PC-3 (cell line): ENCODE measurements at regions not wholly inside any gene's neighbourhood (a gene's known extent, or its start where the extent isn't known, plus 50 kb on each side); places are given as distances from the start of the nearest gene placed in this dataset.
"Not testable (repeated sequence)": the region's sequence is repeated elsewhere in the genome, so short reads cannot be mapped to it uniquely, and the experiment has no call there.

Experiments used
- ATAC-seq: fragments of 200-7000 bp; cut with Tn5 transposase; 2 replicates; pipeline ENCODE4 v1.9.1; 2020; ENCODE audit warnings: mild to moderate bottlenecking, moderate library complexity
- BruUV-seq: library from RNA; stranded (reverse); fragments of 400-500 nt; replicated peaks from 2 replicates; lab custom pipeline; 2021; lab: Mats Ljungman, UMichigan
- CTCF ChIA-PET: fragments of 300-600 bp; sonication (Branson Sonifier 250); formaldehyde crosslinking; loops from one replicate; lab custom pipeline; 2022; ENCODE audit warnings: antibody characterized with exemption; lab: Charles Lee
- POLR2A ChIA-PET: fragments of 300-600 bp; sonication (Branson Sonifier 250); formaldehyde crosslinking; loops from one replicate; lab custom pipeline; 2022; ENCODE audit warnings: antibody characterized with exemption; ENCODE audit not compliant: unreplicated experiment; lab: Charles Lee
- DNase-seq: peaks from one replicate; pipeline ENCODE4 v3.0.0-alpha.2; 2015
- H2AFZ ChIP-seq: fragments of 300-600 bp; sonication (generic); 2 replicates; pipeline ENCODE4 v1.6.0; 2016; ENCODE audit warnings: antibody characterized with exemption, low read length
- H3F3A ChIP-seq: fragments of 300-600 bp; sonication (generic); one replicate; pipeline ENCODE4 v1.6.0; 2017; ENCODE audit warnings: antibody characterized with exemption, low read length, control low read depth, mild to moderate bottlenecking; ENCODE audit not compliant: unreplicated experiment
- H3K27ac ChIP-seq: fragments of 300-600 bp; sonication (generic); 2 replicates; pipeline ENCODE4 v1.5.1; 2016; ENCODE audit warnings: mild to moderate bottlenecking, low read length
- H3K27me3 ChIP-seq: fragments of 300-600 bp; sonication (generic); 2 replicates; pipeline ENCODE4 v1.6.1; 2016; ENCODE audit warnings: low read length, mixed read lengths
- H3K36me3 ChIP-seq: fragments of 300-600 bp; sonication (generic); 2 replicates; pipeline ENCODE4 v1.6.1; 2016; ENCODE audit warnings: low read depth, mixed run types, low read length, mixed read lengths
- H3K4me1 ChIP-seq: fragments of 300-600 bp; sonication (generic); 2 replicates; pipeline ENCODE4 v1.5.1; 2016; ENCODE audit warnings: low read length; ENCODE audit not compliant: insufficient read depth
- H3K4me2 ChIP-seq: fragments of 300-600 bp; sonication (generic); 2 replicates; pipeline ENCODE4 v1.6.0; 2016; ENCODE audit warnings: low read length
- H3K4me3 ChIP-seq: fragments of 300-600 bp; sonication (generic); 2 replicates; pipeline ENCODE4 v1.5.1; 2016; ENCODE audit warnings: mild to moderate bottlenecking, low read length, mixed read lengths
- H3K79me2 ChIP-seq: fragments of 300-600 bp; sonication (generic); 2 replicates; pipeline ENCODE4 v1.6.1; 2017; ENCODE audit warnings: low read length, mixed read lengths
- H3K9ac ChIP-seq: fragments of 300-600 bp; sonication (generic); 2 replicates; pipeline ENCODE4 v1.6.0; 2016; ENCODE audit warnings: mild to moderate bottlenecking, low read length
- H3K9me2 ChIP-seq: fragments of 300-600 bp; sonication (generic); replicated peaks from 2 replicates; pipeline ENCODE4 v1.6.1; 2016; ENCODE audit warnings: mixed run types, low read length, mixed read lengths
- H3K9me3 ChIP-seq: fragments of 300-600 bp; sonication (generic); 2 replicates; pipeline ENCODE4 v1.6.1; 2016; ENCODE audit warnings: low read length, mixed read lengths
- H4K20me1 ChIP-seq: fragments of 300-600 bp; sonication (generic); 2 replicates; pipeline ENCODE4 v1.6.1; 2016; ENCODE audit warnings: low read length, mixed read lengths
- EZH2 ChIP-seq: fragments of 300-600 bp; sonication (generic); IDR thresholded peaks from one replicate; pipeline ENCODE4 v1.6.1; 2017; ENCODE audit warnings: antibody characterized with exemption, mild to moderate bottlenecking, low read length; ENCODE audit not compliant: unreplicated experiment
- EZH2phosphoT487 ChIP-seq: fragments of 300-600 bp; sonication (generic); IDR thresholded peaks from 2 replicates; pipeline ENCODE4 v1.6.1; 2018; ENCODE audit warnings: mild to moderate bottlenecking, antibody characterized with exemption, low read length, borderline replicate concordance
- intact Hi-C: fragments of 100-400 bp; cut with micrococcal nuclease; formaldehyde crosslinking; loops from 2 replicates; pipeline ENCODE4 v1.9.0; 2023
- TF ChIP-seq, protein P1 (sequence below): fragments of 300-600 bp; sonication (generic); conservative IDR thresholded peaks from 2 replicates; pipeline ENCODE4 v1.5.1; 2017; ENCODE audit warnings: antibody characterized with exemption, low read depth, mild to moderate bottlenecking, low read length

GRCh38 chr9:31040564-31040963 is 1343.9 kb upstream of the ACO1 start:
- POLR2A ChIA-PET: no interaction called here
- no TSS peak for BruUV-seq

GRCh38 chr9:31045810-31046209 is 1338.6 kb upstream of the ACO1 start:
- Histone ChIP-seq H3K4me2 (no peak overlapping the region), H3K9me2 (no peaks in the 10 kb centered on the region), H3K9ac (no peak overlapping the region), H3K36me3 (no peaks in the 10 kb centered on the region), H4K20me1 (no peaks in the 10 kb centered on the region), H3K4me3 (no peak overlapping the region), H2AFZ (no peak overlapping the region), H3K79me2 (no peaks in the 10 kb centered on the region), H3K9me3 (no peaks in the 10 kb centered on the region), H3K4me1 (no peaks in the 10 kb centered on the region; the same call in 1 of the 2 replicates), H3K27me3 (0 out of 2 replicates have a peak, but pooled peaks cover 3% of the 10 kb centered on the region), H3F3A (no peaks in the 10 kb centered on the region), H3K27ac (no peak overlapping the region)
- CTCF ChIA-PET: no interaction called here
- no TSS peak for BruUV-seq
- intact Hi-C loops: no loop called here
- TF ChIP-seq EZH2 (no peak), EZH2phosphoT487 (no peak)
- TF ChIP-seq, protein P1, sequence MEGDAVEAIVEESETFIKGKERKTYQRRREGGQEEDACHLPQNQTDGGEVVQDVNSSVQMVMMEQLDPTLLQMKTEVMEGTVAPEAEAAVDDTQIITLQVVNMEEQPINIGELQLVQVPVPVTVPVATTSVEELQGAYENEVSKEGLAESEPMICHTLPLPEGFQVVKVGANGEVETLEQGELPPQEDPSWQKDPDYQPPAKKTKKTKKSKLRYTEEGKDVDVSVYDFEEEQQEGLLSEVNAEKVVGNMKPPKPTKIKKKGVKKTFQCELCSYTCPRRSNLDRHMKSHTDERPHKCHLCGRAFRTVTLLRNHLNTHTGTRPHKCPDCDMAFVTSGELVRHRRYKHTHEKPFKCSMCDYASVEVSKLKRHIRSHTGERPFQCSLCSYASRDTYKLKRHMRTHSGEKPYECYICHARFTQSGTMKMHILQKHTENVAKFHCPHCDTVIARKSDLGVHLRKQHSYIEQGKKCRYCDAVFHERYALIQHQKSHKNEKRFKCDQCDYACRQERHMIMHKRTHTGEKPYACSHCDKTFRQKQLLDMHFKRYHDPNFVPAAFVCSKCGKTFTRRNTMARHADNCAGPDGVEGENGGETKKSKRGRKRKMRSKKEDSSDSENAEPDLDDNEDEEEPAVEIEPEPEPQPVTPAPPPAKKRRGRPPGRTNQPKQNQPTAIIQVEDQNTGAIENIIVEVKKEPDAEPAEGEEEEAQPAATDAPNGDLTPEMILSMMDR: no peak
- ATAC-seq: no peak
- POLR2A ChIA-PET: no interaction called here
- peak; percentile 49 for DNase-seq

More at GRCh38 chr9:31040564-31040963, 1343.9 kb upstream of the ACO1 start:
- no peaks in the 10 kb centered on the region for H3K9me2 ChIP-seq
- no peaks in the 10 kb centered on the region for H3K36me3 ChIP-seq
- no peak overlapping the region for H3K27ac ChIP-seq
- H3K4me3 ChIP-seq: no peak overlapping the region
- ATAC-seq (no peak), DNase-seq (no peak)
- H3F3A ChIP-seq: no peaks in the 10 kb centered on the region
- no peak overlapping the region for H2AFZ ChIP-seq
- TF ChIP-seq EZH2 (no peak), EZH2phosphoT487 (no peak)
- TF ChIP-seq, protein P1: no peak
- 0 out of 2 replicates have a peak, but pooled peaks cover 3% of the 10 kb centered on the region for H3K27me3 ChIP-seq
- CTCF ChIA-PET: no interaction called here
- intact Hi-C loops: no loop called here
- no peaks in the 10 kb centered on the region; the same call in 1 of the 2 replicates for H3K4me1 ChIP-seq
- no peak overlapping the region for H3K4me2 ChIP-seq
- H3K9ac ChIP-seq: no peak overlapping the region
- no peaks in the 10 kb centered on the region for H3K79me2 ChIP-seq
- H4K20me1 ChIP-seq: no peaks in the 10 kb centered on the region
- H3K9me3 ChIP-seq: no peaks in the 10 kb centered on the region

DNA sequence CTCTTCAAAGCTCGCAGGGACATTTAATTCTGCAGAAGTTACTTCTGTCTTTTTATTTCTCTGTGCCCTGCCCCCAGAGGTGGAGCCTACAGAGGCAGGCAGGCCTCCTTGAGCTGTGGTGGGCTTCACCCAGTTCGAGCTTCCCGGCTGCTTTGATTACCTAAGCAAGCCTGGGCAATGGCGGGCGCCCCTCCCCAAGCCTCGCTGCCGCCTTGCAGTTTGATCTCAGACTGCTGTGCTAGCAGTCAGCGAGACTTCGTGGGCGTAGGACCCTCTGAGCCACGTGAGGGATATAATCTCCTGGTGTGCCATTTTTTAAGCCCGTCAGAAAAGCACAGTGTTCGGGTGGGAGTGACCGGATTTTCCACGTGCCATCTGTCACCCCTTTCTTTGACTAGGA is 1322.9 kb upstream of the ACO1 start:
- ATAC-seq, BruUV-seq, CTCF ChIA-PET, H3K4me3 ChIP-seq, H3K9ac ChIP-seq, H3K27me3 ChIP-seq, H3K4me2 ChIP-seq, H2AFZ ChIP-seq, POLR2A ChIA-PET, DNase-seq, H3K9me2 ChIP-seq, H3K36me3 ChIP-seq, intact Hi-C loops, H3K4me1 ChIP-seq, H3K9me3 ChIP-seq, H3K27ac ChIP-seq, H4K20me1 ChIP-seq, H3K79me2 ChIP-seq, H3F3A ChIP-seq: not testable (repeated sequence)
